SJSA1 (cell line): ENCODE measurements at regions not wholly inside any gene's neighbourhood (a gene's known extent, or its start where the extent isn't known, plus 50 kb on each side); places are given as distances from the start of the nearest gene placed in this dataset.

Experiments
- DNase-seq, 2 experiments: peaks; one replicate each; pipeline ENCODE4 v3.0.0-alpha.2; 2015 to 2020; ENCODE audit warnings: low spot score in 2 of 2, low read depth in 1 of 2
- H3K27ac ChIP-seq: fragments of 250-450 bp; sonication (Bioruptor Pico); 2 replicates; pipeline ENCODE4 v1.5.1; 2020; ENCODE audit warnings: mild to moderate bottlenecking, moderate library complexity
- H3K27me3 ChIP-seq: fragments of 250-450 bp; sonication (Bioruptor Pico); replicated peaks from 2 replicates; pipeline ENCODE4 v1.5.1; 2020; ENCODE audit warnings: mild to moderate bottlenecking, moderate library complexity
- H3K36me3 ChIP-seq: fragments of 250-450 bp; sonication (Bioruptor Pico); 2 replicates; pipeline ENCODE4 v1.5.1; 2020; ENCODE audit warnings: mild to moderate bottlenecking
- H3K4me1 ChIP-seq: fragments of 250-450 bp; sonication (Bioruptor Pico); replicated peaks from 2 replicates; pipeline ENCODE4 v1.6.1; 2021; ENCODE audit warnings: mild to moderate bottlenecking
- H3K4me3 ChIP-seq: fragments of 250-450 bp; sonication (Bioruptor Pico); 2 replicates; pipeline ENCODE4 v1.5.1; 2020; ENCODE audit warnings: mild to moderate bottlenecking
- H3K9me3 ChIP-seq: fragments of 250-450 bp; sonication (Bioruptor Pico); replicated peaks from 2 replicates; pipeline ENCODE4 v1.5.1; 2020; ENCODE audit warnings: mild to moderate bottlenecking

GRCh38 chr1:50257029-50257428, 148.3 kb downstream of the ELAVL4 start:
- H3K9me3 ChIP-seq = no peaks in the 10 kb centered on the region
- no peak overlapping the region for H3K27ac ChIP-seq
- H3K27me3 ChIP-seq = no peaks in the 10 kb centered on the region
- H3K36me3 ChIP-seq = no peaks in the 10 kb centered on the region
- no peaks in the 10 kb centered on the region for H3K4me1 ChIP-seq
- H3K4me3 ChIP-seq = no peak overlapping the region
- DNase-seq = no peak
